SK-N-SH (cell line): ENCODE measurements at regions not wholly inside any gene's neighbourhood (a gene's known extent, or its start where the extent isn't known, plus 50 kb on each side); places are given as distances from the start of the nearest gene placed in this dataset.

Experiments
- CTCF ChIA-PET: fragments of 300-600, 350-600 bp; formaldehyde crosslinking; extraction: SDS; loops from one replicate; lab custom pipeline; 2021; lab: Yijun Ruan, JAX
- POLR2A ChIA-PET: fragments of 350-600 bp; sonication (Branson Sonifier 250); formaldehyde crosslinking; extraction: SDS; loops from one replicate; lab custom pipeline; 2020; ENCODE audit warnings: antibody characterized with exemption, inconsistent platforms; lab: Yijun Ruan, JAX
- DNase-seq: peaks from one replicate; pipeline ENCODE4 v3.0.0; 2012
- H2AFZ ChIP-seq: fragments of 200-600 bp; sonication (generic); 2 replicates; pipeline ENCODE4 v1.8.1; 2016; ENCODE audit warnings: antibody characterized with exemption, mild to moderate bottlenecking, low read depth
- H3F3A ChIP-seq: fragments of 200-600 bp; sonication (generic); replicated peaks from 2 replicates; pipeline ENCODE3; 2016; ENCODE audit warnings: antibody characterized with exemption, mild to moderate bottlenecking; ENCODE audit not compliant: insufficient read depth
- H3K27ac ChIP-seq, 2 experiments: fragments of 200-500 bp in 1 of 2; fragments of 200-600 bp in 1 of 2; sonication (Bioruptor generic) in 1 of 2; sonication (generic), shearing (Covaris generic) in 1 of 2; 2 replicates each; pipeline versions ENCODE4 v1.5.1 to v1.6.1; 2014 to 2016; ENCODE audit warnings: low read depth in 2 of 2, inconsistent platforms in 1 of 2, low read length in 1 of 2, mild to moderate bottlenecking in 1 of 2, mixed read lengths in 1 of 2
- H3K27me3 ChIP-seq: fragments of 200-600 bp; sonication (generic), shearing (Covaris generic); 2 replicates; pipeline ENCODE4 v1.6.1; 2016; ENCODE audit warnings: mixed run types; ENCODE audit not compliant: insufficient read depth
- H3K36me3 ChIP-seq, 2 experiments: fragments of 200-500 bp in 1 of 2; fragments of 200-600 bp in 1 of 2; sonication (Bioruptor generic) in 1 of 2; sonication (generic) in 1 of 2; replicated peaks in 1 of 2; 2 replicates each; pipeline versions ENCODE3 to v1.5.1; 2014 to 2016; ENCODE audit warnings: low read length in 1 of 2, mild to moderate bottlenecking in 1 of 2; ENCODE audit not compliant: insufficient read depth in 2 of 2, control insufficient read depth in 1 of 2
- H3K4me1 ChIP-seq, 2 experiments: fragments of 200-500 bp in 1 of 2; fragments of 200-600 bp in 1 of 2; sonication (Bioruptor generic) in 1 of 2; sonication (generic), shearing (Covaris generic) in 1 of 2; 2 replicates each; pipeline versions ENCODE4 v1.5.1 to v1.6.1; 2014 to 2016; ENCODE audit warnings: low read depth in 1 of 2, low read length in 1 of 2, mixed run types in 1 of 2; ENCODE audit not compliant: insufficient read depth in 2 of 2, control insufficient read depth in 1 of 2
- H3K4me2 ChIP-seq: fragments of 200-600 bp; sonication (generic), shearing (Covaris generic); 2 replicates; pipeline ENCODE4 v1.6.1; 2017; ENCODE audit warnings: mixed run types
- H3K4me3 ChIP-seq, 2 experiments: fragments of 200-500 bp in 1 of 2; fragments of 200-600 bp in 1 of 2; sonication (Bioruptor generic) in 1 of 2; sonication (generic), shearing (Covaris generic) in 1 of 2; 2 replicates each; pipeline versions ENCODE4 v1.5.1 to v1.8.1; 2014 to 2016; ENCODE audit warnings: low read depth in 2 of 2, inconsistent platforms in 1 of 2, low read length in 1 of 2, mild to moderate bottlenecking in 1 of 2, mixed read lengths in 1 of 2, moderate library complexity in 1 of 2
- H3K79me2 ChIP-seq: fragments of 200-600 bp; sonication (generic); 2 replicates; pipeline ENCODE4 v1.8.1; 2017; ENCODE audit warnings: mild to moderate bottlenecking; ENCODE audit not compliant: insufficient read depth
- H3K9ac ChIP-seq: fragments of 200-600 bp; sonication (generic); 2 replicates; pipeline ENCODE4 v1.6.1; 2017; ENCODE audit warnings: mixed run types
- H3K9me2 ChIP-seq: fragments of 200-600 bp; sonication (generic); 2 replicates; pipeline ENCODE4 v1.6.1; 2017; ENCODE audit warnings: mixed run types
- H3K9me3 ChIP-seq: fragments of 200-600 bp; sonication (generic); 2 replicates; pipeline ENCODE4 v1.6.1; 2017; ENCODE audit warnings: mixed run types, mild to moderate bottlenecking, moderate library complexity
- H4K20me1 ChIP-seq: fragments of 200-600 bp; sonication (generic); 2 replicates; pipeline ENCODE4 v1.6.1; 2017; ENCODE audit warnings: mild to moderate bottlenecking, mixed run types; ENCODE audit not compliant: insufficient read depth
- CTCF ChIP-seq: fragments of 200-600 bp; sonication (generic); IDR thresholded peaks from 2 replicates; pipeline ENCODE4 v1.6.1; 2017; ENCODE audit warnings: antibody characterized with exemption, mild to moderate bottlenecking, moderate library complexity
- ELF1 ChIP-seq: IDR thresholded peaks from 2 replicates; pipeline ENCODE4 v1.4.0; 2012
- EZH2phosphoT487 ChIP-seq: fragments of 200-600 bp; sonication (generic); IDR thresholded peaks from 2 replicates; pipeline ENCODE4 v1.6.1; 2017; ENCODE audit warnings: low read depth, mixed run types, mild to moderate bottlenecking, antibody characterized with exemption, moderate library complexity, borderline replicate concordance
- FOSL2 ChIP-seq: IDR thresholded peaks from 2 replicates; pipeline ENCODE4 v1.4.0; 2012; ENCODE audit warnings: low read depth, mild to moderate bottlenecking, moderate library complexity, borderline replicate concordance
- GATA2 ChIP-seq: sonication (generic); formaldehyde crosslinking; IDR thresholded peaks from 2 replicates; pipeline ENCODE4 v1.5.0; 2020; ENCODE audit warnings: mild to moderate bottlenecking, missing genetic modification reagents
- MAX ChIP-seq: IDR thresholded peaks from 2 replicates; pipeline ENCODE4 v1.4.0; 2012; ENCODE audit warnings: low read depth
- MEF2A ChIP-seq: IDR thresholded peaks from 2 replicates; pipeline ENCODE4 v1.4.0; 2012; ENCODE audit warnings: low read depth, borderline replicate concordance
- NFIC ChIP-seq: IDR thresholded peaks from 2 replicates; pipeline ENCODE4 v1.4.0; 2012; ENCODE audit warnings: borderline replicate concordance
- NRF1 ChIP-seq: IDR thresholded peaks from 2 replicates; pipeline ENCODE4 v1.6.1; 2012; ENCODE audit warnings: low read depth, mild to moderate bottlenecking, low read length
- PBX3 ChIP-seq: IDR thresholded peaks from 2 replicates; pipeline ENCODE4; 2012
- POLR2AphosphoS5 ChIP-seq: IDR thresholded peaks from 2 replicates; pipeline ENCODE4 v1.6.1; 2012; ENCODE audit warnings: low read depth, low read length
- RAD21 ChIP-seq: IDR thresholded peaks from 2 replicates; pipeline ENCODE4 v1.6.1; 2012; ENCODE audit warnings: mild to moderate bottlenecking, low read length
- RCOR1 ChIP-seq: fragments of 150-350 bp; IDR thresholded peaks from 2 replicates; pipeline ENCODE4 v1.6.1; 2017; ENCODE audit warnings: antibody characterized with exemption, low read length
- RXRA ChIP-seq: IDR thresholded peaks from 2 replicates; pipeline ENCODE4 v1.4.0; 2012; ENCODE audit warnings: low read depth, mild to moderate bottlenecking, borderline replicate concordance
- SIN3A ChIP-seq: IDR thresholded peaks from 2 replicates; pipeline ENCODE4 v1.6.1; 2012; ENCODE audit warnings: low read depth, mild to moderate bottlenecking, low read length, moderate library complexity, borderline replicate concordance
- TAF1 ChIP-seq: IDR thresholded peaks from 2 replicates; pipeline ENCODE4 v1.6.1; 2012; ENCODE audit warnings: low read depth, mild to moderate bottlenecking, low read length, moderate library complexity, borderline replicate concordance
- YY1 ChIP-seq: IDR thresholded peaks from 2 replicates; pipeline ENCODE4 v1.4.0; 2012; ENCODE audit warnings: low read depth, mild to moderate bottlenecking
- WGBS: methylation state at CpG from one replicate; pipeline ENCODE4 v1.1.6; 2017; ENCODE audit warnings: low lambda C conversion rate; 5-methylcytosine and 5-hydroxymethylcytosine counted together

GRCh38 chr15:35914573-35914972 lies 368.6 kb upstream of the DPH6 start:
- Histone ChIP-seq H3K79me2 (no peaks in the 10 kb centered on the region), H3K9me3 (no peaks in the 10 kb centered on the region)
- TF ChIP-seq TAF1 (no peak), RXRA (no peak), GATA2 (CRISPR knock-in tag) (no peak), POLR2AphosphoS5 (no peak)

GRCh38 chr15:35921046-35921445 lies 375.1 kb upstream of the DPH6 start:
- Histone ChIP-seq H3K36me3 (no peaks in the 10 kb centered on the region), H3K9me3 (no peaks in the 10 kb centered on the region), H3K4me1 (no peaks in the 10 kb centered on the region; a peak in 2 of 4 replicates), H3K9ac (no peak overlapping the region), H2AFZ (no peak overlapping the region), H4K20me1 (no peaks in the 10 kb centered on the region), H3K9me2 (no peaks in the 10 kb centered on the region), H3K4me3 (no peak overlapping the region), H3K27me3 (no peaks in the 10 kb centered on the region), H3F3A (no peaks in the 10 kb centered on the region), H3K79me2 (no peaks in the 10 kb centered on the region), H3K4me2 (no peak overlapping the region), H3K27ac (peak overlapping the region in 1 of 2 experiments; percentile 58; a peak in 1 of 4 replicates)
- ChIA-PET CTCF (interaction anchor here (0.8 to 1.4 kb wide), 2 partner anchors 11 to 169 kb away, joined by 3 to 4 read pairs; no protein-coding TSS in a partner anchor), POLR2A (no interaction called here)
- no peak for TF ChIP-seq GATA2 (CRISPR knock-in tag)
- TF ChIP-seq MEF2A = no peak
- TF ChIP-seq YY1 = no peak
- TF ChIP-seq CTCF = no peak
- TF ChIP-seq RCOR1 = no peak
- no peak for DNase-seq

More at GRCh38 chr15:35914573-35914972, 368.6 kb upstream of the DPH6 start:
- 70% methylated on average over 2 of the region's 2 CpGs for WGBS
- no peak overlapping the region for H3K27ac ChIP-seq
- H3K36me3 ChIP-seq = no peaks in the 10 kb centered on the region
- no peak for DNase-seq
- no peaks in the 10 kb centered on the region for H3K9me2 ChIP-seq
- POLR2A ChIA-PET = no interaction called here
- no peaks in the 10 kb centered on the region for H3F3A ChIP-seq
- no peak overlapping the region for H3K9ac ChIP-seq
- peaks cover 0 to 7% of the 10 kb centered on the region in 2 experiments; a peak in 2 of 4 replicates for H3K4me1 ChIP-seq
- H2AFZ ChIP-seq = no peak overlapping the region
- no peaks in the 10 kb centered on the region for H4K20me1 ChIP-seq
- H3K4me2 ChIP-seq = no peak overlapping the region
- CTCF ChIA-PET = interaction anchor here (1.0 kb wide), 1 partner anchor 9 kb away, joined by 3 read pairs; no protein-coding TSS in a partner anchor
- no peaks in the 10 kb centered on the region for H3K27me3 ChIP-seq
- no peak overlapping the region for H3K4me3 ChIP-seq

GRCh38 chr15:35925275-35926006 lies 379.5 kb upstream of the DPH6 start:
- Histone ChIP-seq H3K9me3 (no peaks in the 10 kb centered on the region), H3K4me1 (no peaks in the 10 kb centered on the region; a peak in 2 of 4 replicates), H3K36me3 (no peaks in the 10 kb centered on the region), H3K4me3 (no peak overlapping the region), H3K27ac (no peak overlapping the region), H3K9me2 (no peaks in the 10 kb centered on the region), H3K4me2 (no peak overlapping the region), H4K20me1 (no peaks in the 10 kb centered on the region), H3K9ac (no peak overlapping the region), H2AFZ (no peak overlapping the region), H3K79me2 (no peaks in the 10 kb centered on the region), H3K27me3 (no peaks in the 10 kb centered on the region), H3F3A (no peaks in the 10 kb centered on the region)
- POLR2A ChIA-PET = no interaction called here
- 93% methylated on average over 9 of the region's 9 CpGs for WGBS
- CTCF ChIA-PET = no interaction called here
- no peak for DNase-seq
- TF ChIP-seq CTCF (no peak), NFIC (no peak), FOSL2 (no peak), PBX3 (no peak), MAX (no peak), ELF1 (no peak), EZH2phosphoT487 (no peak), NRF1 (no peak), RAD21 (no peak), SIN3A (no peak)
